ENCODE measurements at regions not wholly inside any gene's neighbourhood (a gene's known extent, or its start where the extent isn't known, plus 50 kb on each side); places are given as distances from the start of the nearest gene placed in this dataset.
"Not testable (repeated sequence)": the region's sequence is repeated elsewhere in the genome, so short reads cannot be mapped to it uniquely, and the experiment has no call there.

DNA sequence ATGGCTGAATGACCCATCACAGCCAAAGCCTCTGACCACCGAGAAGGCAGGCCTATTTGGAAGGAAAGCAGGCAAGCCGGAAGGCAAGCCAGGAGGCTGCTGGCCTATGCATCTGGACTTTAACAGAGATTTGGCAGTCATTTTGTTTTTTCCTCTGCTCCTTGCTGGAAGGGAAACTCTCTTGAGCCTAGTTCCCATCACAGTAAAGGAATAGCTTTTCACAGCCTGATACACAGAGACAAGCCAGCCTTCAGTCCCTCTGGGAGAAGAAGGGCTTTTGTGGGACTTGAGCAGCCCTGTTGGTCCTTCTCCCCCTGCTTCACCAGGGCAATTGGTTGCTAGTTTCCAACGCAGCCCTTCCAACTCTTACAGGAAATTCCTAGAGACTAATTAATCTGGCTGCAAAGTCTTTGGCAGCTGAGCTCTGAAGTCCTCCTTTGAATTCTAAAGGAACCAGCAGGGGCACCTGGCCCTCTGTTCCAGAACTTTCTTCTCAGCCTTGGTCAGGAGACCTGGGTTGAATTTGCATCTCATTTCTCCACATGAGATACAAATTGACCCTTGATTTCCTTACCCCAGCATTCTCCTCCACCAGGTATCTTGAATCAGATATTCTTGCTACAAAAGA lies 157.3 kb upstream of the EPB41L4A start:
- Histone ChIP-seq H3K27me3 (ENCODE audit: low read depth, low read length) (no peaks in the 10 kb centered on the region), H3K4me1 (ENCODE audit: control insufficient read depth in 1 of 2, insufficient read depth in 2 of 2, low read length in 2 of 2) (peaks cover 0 to 6% of the 10 kb centered on the region in 2 donors), H3K4me3 (ENCODE audit: low read depth in 1 of 2, low read length in 2 of 2) (no peak overlapping the region), H3K27ac (ENCODE audit: low read length) (peak overlapping the region; percentile 9), H3K9me3 (ENCODE audit: control insufficient read depth in 1 of 2, low read length in 2 of 2) (no peaks in the 10 kb centered on the region), H3K36me3 (ENCODE audit: control insufficient read depth in 1 of 2, insufficient read depth in 2 of 2, low read length in 2 of 2) (no peaks in the 10 kb centered on the region)

DNA sequence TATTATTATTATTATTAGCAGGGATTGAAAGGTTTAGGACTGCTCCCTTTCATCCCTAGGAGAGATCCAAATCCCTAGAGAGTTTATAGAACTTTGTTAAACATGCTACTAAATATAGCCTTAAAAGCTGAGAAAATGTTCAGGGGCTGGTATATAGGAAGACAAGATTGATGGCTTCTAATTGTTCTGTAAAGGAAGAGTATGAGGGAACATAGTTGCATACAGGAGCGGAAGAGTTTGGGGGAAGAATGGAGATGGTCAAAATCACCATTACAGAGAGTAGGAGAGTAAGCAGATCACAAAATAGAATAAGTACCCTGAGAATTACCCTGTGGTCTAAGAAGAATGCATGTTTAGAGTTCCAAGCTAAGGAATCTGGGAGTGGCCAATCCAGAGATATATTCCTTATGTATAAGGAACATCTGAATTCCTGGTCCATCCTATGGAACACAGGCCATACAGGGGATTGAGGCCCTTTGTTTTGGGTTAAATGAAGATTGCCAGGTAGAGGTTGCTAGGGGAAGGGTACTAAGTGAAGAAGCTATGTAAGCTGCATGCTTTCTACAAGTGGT lies 158.0 kb upstream of the APC start:
- Histone ChIP-seq H3K4me3 (ENCODE audit: low read depth in 1 of 2, low read length in 2 of 2) (no peak overlapping the region), H3K27ac (ENCODE audit: low read length) (no peak overlapping the region), H3K9me3 (ENCODE audit: control insufficient read depth in 1 of 2, low read length in 2 of 2) (no peaks in the 10 kb centered on the region), H3K36me3 (ENCODE audit: control insufficient read depth in 1 of 2, insufficient read depth in 2 of 2, low read length in 2 of 2) (no peaks in the 10 kb centered on the region), H3K27me3 (ENCODE audit: low read depth, low read length) (no peaks in the 10 kb centered on the region), H3K4me1 (ENCODE audit: control insufficient read depth in 1 of 2, insufficient read depth in 2 of 2, low read length in 2 of 2) (peaks cover 0 to 6% of the 10 kb centered on the region in 2 donors)

DNA sequence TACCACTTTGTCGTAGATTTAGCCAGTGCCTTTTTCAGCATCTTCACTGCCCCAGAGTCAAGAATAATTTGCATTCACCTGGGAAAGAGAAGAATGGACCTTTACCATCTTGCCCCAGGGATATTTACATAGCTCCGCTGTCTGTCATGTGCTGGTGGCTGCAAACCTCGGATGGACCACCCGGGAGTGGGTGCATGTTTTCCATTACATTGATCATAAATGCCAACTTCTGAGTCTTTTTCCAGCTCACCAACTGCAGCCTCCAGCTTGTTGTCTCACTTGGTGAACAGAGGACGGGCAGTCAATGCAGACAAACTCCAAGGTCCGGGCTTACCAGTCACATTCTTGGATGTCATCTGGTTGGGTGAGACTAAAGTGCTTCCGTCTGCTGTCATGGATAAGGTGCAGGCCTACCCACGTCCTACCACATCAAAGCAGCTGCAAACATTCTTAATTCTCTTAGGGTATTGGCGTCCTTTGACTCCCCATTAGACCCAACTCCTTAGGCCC lies 155.8 kb upstream of the APC start:
- Histone ChIP-seq H3K36me3 (ENCODE audit: control insufficient read depth in 1 of 2, insufficient read depth in 2 of 2, low read length in 2 of 2) (no peaks in the 10 kb centered on the region), H3K27ac (ENCODE audit: low read length) (no peak overlapping the region), H3K9me3 (ENCODE audit: control insufficient read depth in 1 of 2, low read length in 2 of 2) (no peaks in the 10 kb centered on the region), H3K27me3 (ENCODE audit: low read depth, low read length) (no peaks in the 10 kb centered on the region), H3K4me3 (ENCODE audit: low read depth in 1 of 2, low read length in 2 of 2) (no peak overlapping the region), H3K4me1 (ENCODE audit: control insufficient read depth in 1 of 2, insufficient read depth in 2 of 2, low read length in 2 of 2) (no peaks in the 10 kb centered on the region)

DNA sequence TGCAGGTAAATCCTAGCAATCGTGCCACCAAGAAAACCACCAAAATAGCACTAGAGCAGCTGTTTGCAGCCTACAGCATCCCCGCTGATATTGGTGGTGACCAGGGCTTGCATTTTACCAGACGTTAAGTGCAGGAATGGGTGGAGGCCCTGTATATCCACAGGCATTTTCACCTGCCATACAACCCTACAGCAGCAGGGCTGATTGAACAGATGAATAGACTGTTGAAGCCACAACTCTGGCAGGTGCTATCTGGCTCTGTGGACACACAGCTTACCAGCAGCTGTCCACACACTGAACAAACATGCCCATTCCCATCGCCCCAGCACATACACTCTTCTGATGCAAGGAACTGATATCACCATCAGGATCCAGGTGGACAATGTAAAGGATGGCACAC lies 154.5 kb upstream of the APC start:
- no peaks in the 10 kb centered on the region for H3K27me3 ChIP-seq (ENCODE audit: low read depth, low read length)
- H3K4me1 ChIP-seq (ENCODE audit: control insufficient read depth in 1 of 2, insufficient read depth in 2 of 2, low read length in 2 of 2), result no peaks in the 10 kb centered on the region
- H3K4me3 ChIP-seq (ENCODE audit: low read depth in 1 of 2, low read length in 2 of 2), result no peak overlapping the region
- H3K27ac ChIP-seq (ENCODE audit: low read length), result no peak overlapping the region
- H3K36me3 ChIP-seq (ENCODE audit: control insufficient read depth in 1 of 2, insufficient read depth in 2 of 2, low read length in 2 of 2), result no peaks in the 10 kb centered on the region
- no peaks in the 10 kb centered on the region for H3K9me3 ChIP-seq (ENCODE audit: control insufficient read depth in 1 of 2, low read length in 2 of 2)

DNA sequence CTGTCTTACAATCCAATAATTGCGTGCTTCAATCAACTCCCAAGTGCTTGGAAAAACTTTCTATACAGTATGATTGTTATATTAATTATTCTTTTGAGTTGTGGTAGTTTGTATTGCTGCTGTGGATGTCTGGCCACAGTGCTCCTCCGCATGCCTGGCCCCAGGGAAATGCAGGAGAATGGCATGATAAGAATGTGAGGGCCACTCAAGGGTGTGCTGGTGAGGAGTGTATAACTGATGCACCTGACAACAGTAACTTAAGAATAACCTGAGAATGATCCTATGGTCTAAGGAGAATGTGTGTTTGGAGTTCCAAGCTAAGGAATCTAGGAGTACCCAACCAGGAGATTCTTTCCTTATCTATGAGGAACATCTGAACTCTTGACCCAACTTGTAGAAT lies 152.9 kb upstream of the APC start:
- H3K27ac ChIP-seq (ENCODE audit: low read length), result no peak overlapping the region
- H3K27me3 ChIP-seq (ENCODE audit: low read depth, low read length), result no peaks in the 10 kb centered on the region
- H3K4me3 ChIP-seq (ENCODE audit: low read depth in 1 of 2, low read length in 2 of 2), result no peak overlapping the region
- H3K4me1 ChIP-seq (ENCODE audit: control insufficient read depth in 1 of 2, insufficient read depth in 2 of 2, low read length in 2 of 2), result no peaks in the 10 kb centered on the region
- H3K9me3 ChIP-seq (ENCODE audit: control insufficient read depth in 1 of 2, low read length in 2 of 2), result no peaks in the 10 kb centered on the region
- H3K36me3 ChIP-seq (ENCODE audit: control insufficient read depth in 1 of 2, insufficient read depth in 2 of 2, low read length in 2 of 2), result no peaks in the 10 kb centered on the region

DNA sequence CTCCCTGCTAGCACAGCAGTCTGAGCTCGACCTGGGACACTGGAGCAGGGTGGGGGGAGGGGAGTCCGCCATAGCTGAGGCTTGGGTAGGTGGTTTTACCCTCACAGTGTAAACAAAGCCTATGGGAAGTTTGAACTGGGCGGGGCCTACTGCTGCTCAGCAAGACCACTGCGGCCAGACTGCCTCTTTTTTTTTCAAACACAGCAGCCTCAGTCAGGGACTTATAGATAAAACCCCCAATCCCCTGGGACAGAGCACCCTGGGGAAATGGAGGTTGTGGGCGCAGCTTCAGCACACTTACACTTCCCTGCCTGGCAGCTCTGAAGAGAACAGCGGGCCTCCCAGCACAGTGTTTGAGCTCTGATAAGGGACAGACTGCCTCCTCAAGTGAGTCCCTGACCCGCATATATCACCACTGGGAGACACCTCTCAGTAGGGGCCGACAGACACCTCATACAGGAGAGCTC lies 151.1 kb upstream of the APC start:
- H3K4me1 ChIP-seq (ENCODE audit: control insufficient read depth in 1 of 2, insufficient read depth in 2 of 2, low read length in 2 of 2), result no peaks in the 10 kb centered on the region
- H3K27me3 ChIP-seq (ENCODE audit: low read depth, low read length), result no peaks in the 10 kb centered on the region
- H3K27ac ChIP-seq (ENCODE audit: low read length), result no peak overlapping the region
- no peak overlapping the region for H3K4me3 ChIP-seq (ENCODE audit: low read depth in 1 of 2, low read length in 2 of 2)
- no peaks in the 10 kb centered on the region for H3K9me3 ChIP-seq (ENCODE audit: control insufficient read depth in 1 of 2, low read length in 2 of 2)
- H3K36me3 ChIP-seq (ENCODE audit: control insufficient read depth in 1 of 2, insufficient read depth in 2 of 2, low read length in 2 of 2), result no peaks in the 10 kb centered on the region

DNA sequence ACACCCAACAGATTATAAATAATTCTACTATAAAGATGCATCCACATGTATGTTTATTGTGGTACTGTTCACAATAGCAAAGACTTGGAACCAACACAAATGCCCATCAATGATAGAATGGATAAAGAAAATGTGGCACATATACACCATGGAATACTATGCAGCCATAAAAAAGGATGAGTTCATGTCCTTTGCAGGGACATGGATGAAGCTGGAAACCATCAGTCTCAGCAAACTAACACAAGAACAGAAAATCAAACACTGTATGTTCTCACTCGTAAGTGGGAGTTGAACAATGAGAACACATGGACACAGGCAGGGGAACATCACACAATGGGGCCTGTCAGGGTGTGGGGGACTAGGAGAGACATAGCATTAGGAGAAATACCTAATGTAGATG lies 146.8 kb upstream of the APC start:
- not testable (repeated sequence) for H3K4me3 ChIP-seq (ENCODE audit: low read depth in 1 of 2, low read length in 2 of 2); H3K36me3 ChIP-seq (ENCODE audit: control insufficient read depth in 1 of 2, insufficient read depth in 2 of 2, low read length in 2 of 2); H3K9me3 ChIP-seq (ENCODE audit: control insufficient read depth in 1 of 2, low read length in 2 of 2); H3K27ac ChIP-seq (ENCODE audit: low read length); H3K27me3 ChIP-seq (ENCODE audit: low read depth, low read length)
- peaks cover 0 to 12% of the 10 kb centered on the region in 2 donors for H3K4me1 ChIP-seq (ENCODE audit: control insufficient read depth in 1 of 2, insufficient read depth in 2 of 2, low read length in 2 of 2)

DNA sequence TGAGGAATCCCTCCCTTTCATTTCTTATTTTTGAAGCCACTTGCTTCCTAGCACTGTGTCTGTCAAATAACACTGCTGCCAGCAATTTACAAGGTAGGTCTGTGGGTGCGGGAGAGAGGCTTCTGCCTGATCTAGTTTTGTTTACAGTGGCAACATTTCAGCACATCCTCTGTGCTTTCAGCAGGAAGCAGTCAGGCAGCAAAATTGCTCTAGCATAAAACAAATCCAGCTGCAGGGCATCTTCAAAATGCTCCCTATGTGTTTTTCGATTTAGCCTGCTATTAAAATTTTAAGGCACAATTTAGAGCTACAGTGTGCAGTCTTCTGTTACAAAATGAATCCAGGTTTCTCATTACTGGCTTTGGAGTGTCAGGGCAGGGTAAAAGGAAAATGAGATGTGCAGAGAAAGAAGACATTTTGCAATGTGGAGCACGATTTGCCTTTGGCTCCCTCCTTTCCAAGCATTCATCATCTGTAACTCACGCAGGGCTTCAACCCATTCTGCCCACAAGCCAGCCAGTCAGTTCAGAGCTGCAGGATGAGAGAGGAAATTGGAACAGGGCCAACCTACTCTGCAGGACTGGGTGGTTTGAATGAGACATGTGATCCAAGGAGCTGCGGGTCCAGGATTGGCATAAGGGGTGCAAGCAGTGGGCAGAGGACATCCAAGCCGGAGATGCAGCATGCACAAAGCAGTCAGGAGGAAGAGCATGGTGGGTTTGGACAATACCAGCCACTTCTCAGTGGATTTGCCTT lies 143.4 kb upstream of the APC start:
- H3K27me3 ChIP-seq (ENCODE audit: low read depth, low read length), result no peaks in the 10 kb centered on the region
- H3K9me3 ChIP-seq (ENCODE audit: control insufficient read depth in 1 of 2, low read length in 2 of 2), result no peaks in the 10 kb centered on the region
- no peak overlapping the region for H3K4me3 ChIP-seq (ENCODE audit: low read depth in 1 of 2, low read length in 2 of 2)
- H3K36me3 ChIP-seq (ENCODE audit: control insufficient read depth in 1 of 2, insufficient read depth in 2 of 2, low read length in 2 of 2), result no peaks in the 10 kb centered on the region
- H3K4me1 ChIP-seq (ENCODE audit: control insufficient read depth in 1 of 2, insufficient read depth in 2 of 2, low read length in 2 of 2), result peaks cover 0 to 12% of the 10 kb centered on the region in 2 donors
- H3K27ac ChIP-seq (ENCODE audit: low read length), result no peak overlapping the region

DNA sequence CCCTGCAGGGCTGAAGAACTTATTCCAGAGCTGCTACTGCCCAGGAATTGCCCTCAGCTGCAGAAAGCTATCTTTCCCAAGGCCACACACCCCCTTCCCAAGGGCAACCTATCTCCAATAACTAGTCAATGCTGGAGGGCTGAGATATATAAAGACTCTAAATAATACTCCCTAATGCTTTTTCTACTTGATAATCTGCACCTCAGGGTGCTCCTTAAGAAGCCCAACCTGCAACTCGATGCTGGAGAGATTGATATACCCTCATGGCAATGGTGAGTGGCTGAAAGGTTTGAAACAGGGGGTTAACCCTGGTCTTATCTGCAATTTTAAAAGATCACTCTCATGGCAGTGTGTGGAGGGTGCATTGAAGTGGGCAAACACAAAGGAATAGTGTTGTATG lies 142.7 kb upstream of the APC start:
- Histone ChIP-seq H3K27ac (ENCODE audit: low read length) (no peak overlapping the region), H3K36me3 (ENCODE audit: control insufficient read depth in 1 of 2, insufficient read depth in 2 of 2, low read length in 2 of 2) (no peaks in the 10 kb centered on the region), H3K4me3 (ENCODE audit: low read depth in 1 of 2, low read length in 2 of 2) (no peak overlapping the region), H3K9me3 (ENCODE audit: control insufficient read depth in 1 of 2, low read length in 2 of 2) (no peaks in the 10 kb centered on the region), H3K27me3 (ENCODE audit: low read depth, low read length) (no peaks in the 10 kb centered on the region), H3K4me1 (ENCODE audit: control insufficient read depth in 1 of 2, insufficient read depth in 2 of 2, low read length in 2 of 2) (peaks cover 0 to 12% of the 10 kb centered on the region in 2 donors)

DNA sequence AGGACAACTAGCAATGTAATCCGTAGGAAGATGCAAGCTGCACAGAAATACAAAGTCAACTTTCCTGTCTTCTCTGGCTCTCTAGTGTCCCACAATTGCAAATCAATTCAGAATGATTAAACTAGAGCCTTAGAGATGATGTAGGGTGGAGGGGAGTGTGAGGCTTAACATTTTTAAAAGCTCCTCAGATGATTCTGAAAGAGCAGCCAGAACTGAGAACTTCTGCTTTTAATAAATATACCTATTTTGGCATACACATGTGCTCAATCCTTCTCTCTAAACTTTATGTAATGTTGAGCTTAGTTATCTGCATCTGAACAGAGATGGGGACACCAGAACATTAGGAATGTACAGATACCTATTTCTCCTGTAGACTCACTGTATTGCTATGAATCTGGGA lies 139.9 kb upstream of the APC start:
- H3K4me3 ChIP-seq (ENCODE audit: low read depth in 1 of 2, low read length in 2 of 2), result no peak overlapping the region
- H3K27me3 ChIP-seq (ENCODE audit: low read depth, low read length), result no peaks in the 10 kb centered on the region
- no peaks in the 10 kb centered on the region for H3K9me3 ChIP-seq (ENCODE audit: control insufficient read depth in 1 of 2, low read length in 2 of 2)
- no peaks in the 10 kb centered on the region for H3K36me3 ChIP-seq (ENCODE audit: control insufficient read depth in 1 of 2, insufficient read depth in 2 of 2, low read length in 2 of 2)
- no peak overlapping the region for H3K27ac ChIP-seq (ENCODE audit: low read length)
- peaks cover 0 to 12% of the 10 kb centered on the region in 2 donors for H3K4me1 ChIP-seq (ENCODE audit: control insufficient read depth in 1 of 2, insufficient read depth in 2 of 2, low read length in 2 of 2)

DNA sequence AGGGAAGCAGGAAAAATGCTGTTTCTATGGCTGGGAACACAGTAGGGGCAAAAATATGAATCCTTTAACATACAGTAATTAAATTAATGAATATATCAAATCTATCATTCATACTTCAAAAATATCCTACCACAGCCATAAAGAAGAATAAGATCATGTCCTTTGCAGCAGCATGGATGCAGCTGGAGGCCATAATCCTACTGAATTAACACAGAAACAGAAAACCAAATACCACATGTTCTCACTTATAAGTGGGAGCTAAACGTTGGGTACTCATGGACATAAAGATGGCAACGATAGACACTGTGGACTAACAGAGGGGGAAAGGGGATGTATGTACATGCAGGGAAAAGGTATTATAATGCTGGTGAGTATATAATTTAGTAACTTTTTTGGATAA lies 137.2 kb upstream of the APC start:
- not testable (repeated sequence) for H3K27ac ChIP-seq (ENCODE audit: low read length); H3K4me1 ChIP-seq (ENCODE audit: control insufficient read depth in 1 of 2, insufficient read depth in 2 of 2, low read length in 2 of 2); H3K4me3 ChIP-seq (ENCODE audit: low read depth in 1 of 2, low read length in 2 of 2); H3K36me3 ChIP-seq (ENCODE audit: control insufficient read depth in 1 of 2, insufficient read depth in 2 of 2, low read length in 2 of 2); H3K27me3 ChIP-seq (ENCODE audit: low read depth, low read length); H3K9me3 ChIP-seq (ENCODE audit: control insufficient read depth in 1 of 2, low read length in 2 of 2)
